ENCODE measurements at regions not wholly inside any gene's neighbourhood (a gene's known extent, or its start where the extent isn't known, plus 50 kb on each side); places are given as distances from the start of the nearest gene placed in this dataset.
"Not testable (repeated sequence)": the region's sequence is repeated elsewhere in the genome, so short reads cannot be mapped to it uniquely, and the experiment has no call there.

- intact Hi-C loops (cut with DNase I): no loop called here
- no peaks in the 10 kb centered on the region for H3K27me3 ChIP-seq
- TF ChIP-seq CTCF (IDR thresholded peaks at IDR 0.05) (no peak), POLR2AphosphoS5 (IDR thresholded peaks at IDR 0.05) (no peak), EP300 (IDR thresholded peaks at IDR 0.05) (no peak)
- DNase-seq (ENCODE audit: extremely low spot score): no peak
- H3K36me3 ChIP-seq: no peaks in the 10 kb centered on the region
- H3K4me3 ChIP-seq: no peak overlapping the region
- WGBS: 80% methylated on average over 2 of the region's 2 CpGs
- H3K9me3 ChIP-seq: no peaks in the 10 kb centered on the region
- H3K4me1 ChIP-seq: no peaks in the 10 kb centered on the region
- H3K27ac ChIP-seq (replicated peaks in 1 of 4): no peak overlapping the region
Observed at GRCh38 chr6:80433673-80434025, 327.2 kb downstream of the BCKDHB start.

- Histone ChIP-seq H3K27me3 (no peaks in the 10 kb centered on the region), H3K27ac (replicated peaks in 1 of 4) (no peak overlapping the region), H3K36me3 (no peaks in the 10 kb centered on the region), H3K4me1 (no peaks in the 10 kb centered on the region), H3K9me3 (no peaks in the 10 kb centered on the region), H3K4me3 (no peak overlapping the region)
- intact Hi-C loops (cut with DNase I): no loop called here
- 78% methylated on average over 10 of the region's 10 CpGs for WGBS
- DNase-seq (ENCODE audit: extremely low spot score): no peak
- TF ChIP-seq POLR2AphosphoS5 (IDR thresholded peaks at IDR 0.05): no peak
- TF ChIP-seq EP300 (IDR thresholded peaks at IDR 0.05): no peak
- TF ChIP-seq CTCF (IDR thresholded peaks at IDR 0.05): no peak
- no peak for TF ChIP-seq POLR2A (IDR thresholded peaks at IDR 0.05; ENCODE audit: low read depth)
Observed at GRCh38 chr6:80433010-80433672, 326.7 kb downstream of the BCKDHB start.

- 70% methylated on average over 2 of the region's 2 CpGs for WGBS
- no peaks in the 10 kb centered on the region for H3K4me1 ChIP-seq
- H3K4me3 ChIP-seq: no peak overlapping the region
- intact Hi-C loops (cut with DNase I): no loop called here
- DNase-seq (ENCODE audit: extremely low spot score): no peak
- H3K27ac ChIP-seq (replicated peaks in 1 of 4): no peak overlapping the region
- TF ChIP-seq CTCF (IDR thresholded peaks at IDR 0.05): no peak
- TF ChIP-seq EP300 (IDR thresholded peaks at IDR 0.05): no peak
- TF ChIP-seq POLR2AphosphoS5 (IDR thresholded peaks at IDR 0.05): no peak
- TF ChIP-seq POLR2A (IDR thresholded peaks at IDR 0.05; ENCODE audit: low read depth): no peak
- H3K36me3 ChIP-seq: peaks cover 0 to 7% (median 0%) of the 10 kb centered on the region in 4 donors
- no peaks in the 10 kb centered on the region for H3K27me3 ChIP-seq
- peaks cover 0 to 30% (median 17%) of the 10 kb centered on the region in 4 donors for H3K9me3 ChIP-seq
Observed at GRCh38 chr6:80425089-80425823, 318.8 kb downstream of the BCKDHB start.

- Histone ChIP-seq H3K27me3 (no peaks in the 10 kb centered on the region), H3K36me3 (no peaks in the 10 kb centered on the region), H3K9me3 (peaks cover 0 to 7% (median 2%) of the 10 kb centered on the region in 4 donors), H3K4me1 (no peaks in the 10 kb centered on the region), H3K4me3 (no peak overlapping the region), H3K27ac (replicated peaks in 1 of 4) (no peak overlapping the region)
- TF ChIP-seq EP300 (IDR thresholded peaks at IDR 0.05): no peak
- TF ChIP-seq POLR2A (IDR thresholded peaks at IDR 0.05; ENCODE audit: low read depth): no peak
- no peak for TF ChIP-seq CTCF (IDR thresholded peaks at IDR 0.05)
- TF ChIP-seq POLR2AphosphoS5 (IDR thresholded peaks at IDR 0.05): no peak
- intact Hi-C loops (cut with DNase I): no loop called here
- no peak for DNase-seq (ENCODE audit: extremely low spot score)
- 97% methylated on average over 7 of the region's 8 CpGs for WGBS
Observed at GRCh38 chr6:80411486-80411885, 305.0 kb downstream of the BCKDHB start.

- H3K27me3 ChIP-seq; H3K4me1 ChIP-seq; H3K27ac ChIP-seq (replicated peaks in 1 of 4); DNase-seq (ENCODE audit: extremely low spot score); H3K9me3 ChIP-seq; H3K4me3 ChIP-seq; intact Hi-C loops (cut with DNase I); H3K36me3 ChIP-seq: not testable (repeated sequence)
- 98% methylated on average over 2 of the region's 2 CpGs for WGBS
Observed at GRCh38 chr6:80407976-80408375, 301.5 kb downstream of the BCKDHB start.

Data from esophagus muscularis mucosa (tissue), 4 donors.